PFSK-1 (cell line): ENCODE measurements at regions not wholly inside any gene's neighbourhood (a gene's known extent, or its start where the extent isn't known, plus 50 kb on each side); places are given as distances from the start of the nearest gene placed in this dataset.

Source experiments
- FOXP2 ChIP-seq: optimal IDR thresholded peaks from 2 replicates; pipeline ENCODE3; 2011; ENCODE audit warnings: borderline replicate concordance, control low read depth, inconsistent platforms; ENCODE audit not compliant: insufficient read depth; ENCODE audit errors: extremely low read length, extremely low read depth
- POLR2AphosphoS5 ChIP-seq: IDR thresholded peaks from 2 replicates; pipeline ENCODE4 v1.6.1; 2012; ENCODE audit warnings: low read depth, mild to moderate bottlenecking, control low read depth, low read length, moderate library complexity
- TAF1 ChIP-seq: IDR thresholded peaks from 2 replicates; pipeline ENCODE4 v1.6.1; 2012; ENCODE audit warnings: low read length, control low read depth, borderline replicate concordance; ENCODE audit not compliant: insufficient read depth

GRCh38 chr1:55519276-55519675 is 304.1 kb upstream of the USP24 start:
- TF ChIP-seq FOXP2 (no peak), TAF1 (no peak), POLR2AphosphoS5 (no peak)
